PC-3 (cell line): ENCODE measurements at regions not wholly inside any gene's neighbourhood (a gene's known extent, or its start where the extent isn't known, plus 50 kb on each side); places are given as distances from the start of the nearest gene placed in this dataset.

Experiments
- ATAC-seq: fragments of 200-7000 bp; cut with Tn5 transposase; 2 replicates; pipeline ENCODE4 v1.9.1; 2020; ENCODE audit warnings: mild to moderate bottlenecking, moderate library complexity
- BruUV-seq: library from RNA; stranded (reverse); fragments of 400-500 nt; replicated peaks from 2 replicates; lab custom pipeline; 2021; lab: Mats Ljungman, UMichigan
- CTCF ChIA-PET: fragments of 300-600 bp; sonication (Branson Sonifier 250); formaldehyde crosslinking; loops from one replicate; lab custom pipeline; 2022; ENCODE audit warnings: antibody characterized with exemption; lab: Charles Lee
- POLR2A ChIA-PET: fragments of 300-600 bp; sonication (Branson Sonifier 250); formaldehyde crosslinking; loops from one replicate; lab custom pipeline; 2022; ENCODE audit warnings: antibody characterized with exemption; ENCODE audit not compliant: unreplicated experiment; lab: Charles Lee
- DNase-seq: peaks from one replicate; pipeline ENCODE4 v3.0.0-alpha.2; 2015
- H2AFZ ChIP-seq: fragments of 300-600 bp; sonication (generic); 2 replicates; pipeline ENCODE4 v1.6.0; 2016; ENCODE audit warnings: antibody characterized with exemption, low read length
- H3F3A ChIP-seq: fragments of 300-600 bp; sonication (generic); one replicate; pipeline ENCODE4 v1.6.0; 2017; ENCODE audit warnings: antibody characterized with exemption, low read length, control low read depth, mild to moderate bottlenecking; ENCODE audit not compliant: unreplicated experiment
- H3K27ac ChIP-seq: fragments of 300-600 bp; sonication (generic); 2 replicates; pipeline ENCODE4 v1.5.1; 2016; ENCODE audit warnings: mild to moderate bottlenecking, low read length
- H3K27me3 ChIP-seq: fragments of 300-600 bp; sonication (generic); 2 replicates; pipeline ENCODE4 v1.6.1; 2016; ENCODE audit warnings: low read length, mixed read lengths
- H3K36me3 ChIP-seq: fragments of 300-600 bp; sonication (generic); 2 replicates; pipeline ENCODE4 v1.6.1; 2016; ENCODE audit warnings: low read depth, mixed run types, low read length, mixed read lengths
- H3K4me1 ChIP-seq: fragments of 300-600 bp; sonication (generic); 2 replicates; pipeline ENCODE4 v1.5.1; 2016; ENCODE audit warnings: low read length; ENCODE audit not compliant: insufficient read depth
- H3K4me2 ChIP-seq: fragments of 300-600 bp; sonication (generic); 2 replicates; pipeline ENCODE4 v1.6.0; 2016; ENCODE audit warnings: low read length
- H3K4me3 ChIP-seq: fragments of 300-600 bp; sonication (generic); 2 replicates; pipeline ENCODE4 v1.5.1; 2016; ENCODE audit warnings: mild to moderate bottlenecking, low read length, mixed read lengths
- H3K79me2 ChIP-seq: fragments of 300-600 bp; sonication (generic); 2 replicates; pipeline ENCODE4 v1.6.1; 2017; ENCODE audit warnings: low read length, mixed read lengths
- H3K9ac ChIP-seq: fragments of 300-600 bp; sonication (generic); 2 replicates; pipeline ENCODE4 v1.6.0; 2016; ENCODE audit warnings: mild to moderate bottlenecking, low read length
- H3K9me2 ChIP-seq: fragments of 300-600 bp; sonication (generic); replicated peaks from 2 replicates; pipeline ENCODE4 v1.6.1; 2016; ENCODE audit warnings: mixed run types, low read length, mixed read lengths
- H3K9me3 ChIP-seq: fragments of 300-600 bp; sonication (generic); 2 replicates; pipeline ENCODE4 v1.6.1; 2016; ENCODE audit warnings: low read length, mixed read lengths
- H4K20me1 ChIP-seq: fragments of 300-600 bp; sonication (generic); 2 replicates; pipeline ENCODE4 v1.6.1; 2016; ENCODE audit warnings: low read length, mixed read lengths
- EZH2 ChIP-seq: fragments of 300-600 bp; sonication (generic); IDR thresholded peaks from one replicate; pipeline ENCODE4 v1.6.1; 2017; ENCODE audit warnings: antibody characterized with exemption, mild to moderate bottlenecking, low read length; ENCODE audit not compliant: unreplicated experiment
- EZH2phosphoT487 ChIP-seq: fragments of 300-600 bp; sonication (generic); IDR thresholded peaks from 2 replicates; pipeline ENCODE4 v1.6.1; 2018; ENCODE audit warnings: mild to moderate bottlenecking, antibody characterized with exemption, low read length, borderline replicate concordance
- intact Hi-C: fragments of 100-400 bp; cut with micrococcal nuclease; formaldehyde crosslinking; loops from 2 replicates; pipeline ENCODE4 v1.9.0; 2023
- TF ChIP-seq, protein P1 (sequence below): fragments of 300-600 bp; sonication (generic); conservative IDR thresholded peaks from 2 replicates; pipeline ENCODE4 v1.5.1; 2017; ENCODE audit warnings: antibody characterized with exemption, low read depth, mild to moderate bottlenecking, low read length

DNA sequence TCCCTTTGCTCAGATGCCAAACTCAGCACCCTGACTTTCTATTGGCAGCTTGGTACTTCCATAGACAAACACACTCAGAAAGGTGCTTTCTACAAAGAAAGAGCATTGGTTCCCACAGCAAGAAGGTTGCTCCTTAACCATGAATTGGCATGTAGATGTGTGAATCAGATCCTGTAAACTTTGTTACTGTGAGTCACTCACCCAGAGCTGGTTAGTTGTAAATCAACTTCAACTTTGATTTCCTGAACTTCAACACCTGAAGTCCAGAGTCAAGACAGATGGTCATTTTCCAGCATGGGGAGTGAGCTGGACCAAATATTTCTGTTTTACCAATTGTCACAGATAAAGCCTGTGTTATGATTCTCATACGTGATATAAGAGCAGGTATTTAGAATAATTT is 797.2 kb downstream of the TNS3 start:
- ChIA-PET CTCF (interaction anchor here (0.5 to 0.8 kb wide), 3 partner anchors 39 to 863 kb away, joined by 3 to 4 read pairs (median 3); no protein-coding TSS in a partner anchor), POLR2A (no interaction called here)
- Histone ChIP-seq H3K27ac (peak overlapping the region; percentile 96), H3K4me1 (peaks cover 38% of the 10 kb centered on the region), H3K27me3 (no peaks in the 10 kb centered on the region), H3K4me2 (peak overlapping the region; percentile 63), H3K9ac (peak overlapping the region; percentile 68), H4K20me1 (no peaks in the 10 kb centered on the region), H3K9me2 (no peaks in the 10 kb centered on the region), H3K9me3 (no peaks in the 10 kb centered on the region), H3K4me3 (peak overlapping the region; percentile 11; the same call in 1 of the 2 replicates), H3K36me3 (no peaks in the 10 kb centered on the region), H3K79me2 (no peaks in the 10 kb centered on the region), H2AFZ (no peak overlapping the region), H3F3A (peaks cover 6% of the 10 kb centered on the region)
- intact Hi-C loops = loop anchor here (5.0 kb wide), 1 partner anchor 862 kb away; the partner anchor contains the start of gene IGFBP3
- TF ChIP-seq, protein P1, sequence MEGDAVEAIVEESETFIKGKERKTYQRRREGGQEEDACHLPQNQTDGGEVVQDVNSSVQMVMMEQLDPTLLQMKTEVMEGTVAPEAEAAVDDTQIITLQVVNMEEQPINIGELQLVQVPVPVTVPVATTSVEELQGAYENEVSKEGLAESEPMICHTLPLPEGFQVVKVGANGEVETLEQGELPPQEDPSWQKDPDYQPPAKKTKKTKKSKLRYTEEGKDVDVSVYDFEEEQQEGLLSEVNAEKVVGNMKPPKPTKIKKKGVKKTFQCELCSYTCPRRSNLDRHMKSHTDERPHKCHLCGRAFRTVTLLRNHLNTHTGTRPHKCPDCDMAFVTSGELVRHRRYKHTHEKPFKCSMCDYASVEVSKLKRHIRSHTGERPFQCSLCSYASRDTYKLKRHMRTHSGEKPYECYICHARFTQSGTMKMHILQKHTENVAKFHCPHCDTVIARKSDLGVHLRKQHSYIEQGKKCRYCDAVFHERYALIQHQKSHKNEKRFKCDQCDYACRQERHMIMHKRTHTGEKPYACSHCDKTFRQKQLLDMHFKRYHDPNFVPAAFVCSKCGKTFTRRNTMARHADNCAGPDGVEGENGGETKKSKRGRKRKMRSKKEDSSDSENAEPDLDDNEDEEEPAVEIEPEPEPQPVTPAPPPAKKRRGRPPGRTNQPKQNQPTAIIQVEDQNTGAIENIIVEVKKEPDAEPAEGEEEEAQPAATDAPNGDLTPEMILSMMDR = no peak
- TF ChIP-seq EZH2 = no peak
- TF ChIP-seq EZH2phosphoT487 = no peak
- BruUV-seq = no TSS peak
- peak; percentile 96 for DNase-seq
- ATAC-seq = peak; percentile 72

DNA sequence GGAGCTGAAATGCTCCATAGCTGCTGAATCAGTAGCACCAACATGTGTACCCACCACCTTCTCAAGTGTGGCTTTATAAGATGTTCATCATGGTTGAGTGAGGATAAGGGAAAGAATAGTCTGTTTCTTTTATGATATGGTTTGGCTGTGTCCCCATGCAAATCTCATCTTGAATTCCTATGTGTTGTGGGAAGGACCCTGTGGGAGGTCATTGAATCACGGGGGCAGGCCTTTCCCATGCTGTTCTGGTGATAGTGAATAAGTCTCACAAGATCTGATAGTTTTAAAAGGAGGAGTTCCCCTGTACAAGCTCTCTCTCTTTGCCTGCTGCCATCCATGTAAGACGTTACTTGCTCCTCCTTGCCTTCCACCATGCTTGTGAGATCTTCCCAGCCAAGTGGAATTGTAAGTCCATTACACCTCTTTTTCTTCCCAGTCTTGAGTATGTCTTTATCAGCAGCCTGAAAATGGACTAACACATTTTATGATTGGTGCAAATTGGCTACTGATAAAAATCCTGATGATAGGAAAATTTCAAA is 799.9 kb downstream of the TNS3 start:
- Histone ChIP-seq H2AFZ (no peak overlapping the region), H3K9me3 (no peaks in the 10 kb centered on the region), H3K4me1 (peaks cover 26% of the 10 kb centered on the region), H3K4me3 (no peak overlapping the region), H3K9ac (no peak overlapping the region), H3K4me2 (no peak overlapping the region), H3K79me2 (no peaks in the 10 kb centered on the region), H3K27me3 (no peaks in the 10 kb centered on the region), H3F3A (peaks cover 6% of the 10 kb centered on the region), H3K36me3 (no peaks in the 10 kb centered on the region), H4K20me1 (no peaks in the 10 kb centered on the region), H3K9me2 (no peaks in the 10 kb centered on the region), H3K27ac (no peak overlapping the region)
- POLR2A ChIA-PET = no interaction called here
- no peak for ATAC-seq
- CTCF ChIA-PET = no interaction called here
- intact Hi-C loops = no loop called here
- no TSS peak for BruUV-seq
- TF ChIP-seq, protein P1 = no peak
- TF ChIP-seq EZH2 (no peak), EZH2phosphoT487 (no peak)
- DNase-seq = no peak

DNA sequence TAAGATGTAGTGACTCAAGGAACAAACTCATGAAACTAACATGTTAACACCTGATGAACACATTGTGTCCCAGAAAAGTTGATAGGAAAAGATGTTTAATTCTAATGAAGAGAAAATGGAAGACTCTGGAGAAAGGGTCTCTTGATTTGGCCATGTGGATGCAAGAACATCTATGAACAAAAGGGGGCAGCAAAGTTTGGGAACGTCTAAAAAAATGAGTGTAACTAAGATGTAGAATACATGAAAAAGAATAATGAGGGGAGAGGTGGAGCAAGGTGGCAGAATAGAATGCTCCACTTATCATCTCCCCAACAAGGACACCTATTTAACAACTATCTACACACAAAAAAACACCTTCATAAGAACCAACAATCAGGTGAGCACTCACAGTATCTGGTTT is 805.1 kb downstream of the TNS3 start:
- intact Hi-C loops = loop anchor here (1.0 to 5.0 kb wide), 2 partner anchors 312 to 326 kb away; no protein-coding TSS in a partner anchor
- peak; percentile 38; the same call in 1 of the 2 replicates for ATAC-seq

More for the DNA sequence above, 805.1 kb downstream of the TNS3 start:
- Histone ChIP-seq H3K79me2 (no peaks in the 10 kb centered on the region), H2AFZ (no peak overlapping the region), H3K36me3 (no peaks in the 10 kb centered on the region), H3K9ac (no peak overlapping the region), H3F3A (no peaks in the 10 kb centered on the region), H3K27ac (no peak overlapping the region), H3K27me3 (no peaks in the 10 kb centered on the region), H4K20me1 (no peaks in the 10 kb centered on the region), H3K4me1 (no peaks in the 10 kb centered on the region), H3K9me2 (no peaks in the 10 kb centered on the region), H3K4me3 (no peak overlapping the region), H3K9me3 (no peaks in the 10 kb centered on the region), H3K4me2 (no peak overlapping the region)
- no peak for TF ChIP-seq EZH2
- TF ChIP-seq, protein P1 = peak; percentile 68
- TF ChIP-seq EZH2phosphoT487 = no peak
- ChIA-PET POLR2A (no interaction called here), CTCF (no interaction called here)
- BruUV-seq = no TSS peak
- DNase-seq = peak; percentile 47
